Activated gamma-delta T cell treated with Interleukin-2 at 50 U/mL for 16 hours (primary cell): ENCODE measurements at regions not wholly inside any gene's neighbourhood (a gene's known extent, or its start where the extent isn't known, plus 50 kb on each side); places are given as distances from the start of the nearest gene placed in this dataset.

Experiments
- DNase-seq: peaks from one replicate; pipeline ENCODE4 v3.0.0-alpha.2; 2020

DNA sequence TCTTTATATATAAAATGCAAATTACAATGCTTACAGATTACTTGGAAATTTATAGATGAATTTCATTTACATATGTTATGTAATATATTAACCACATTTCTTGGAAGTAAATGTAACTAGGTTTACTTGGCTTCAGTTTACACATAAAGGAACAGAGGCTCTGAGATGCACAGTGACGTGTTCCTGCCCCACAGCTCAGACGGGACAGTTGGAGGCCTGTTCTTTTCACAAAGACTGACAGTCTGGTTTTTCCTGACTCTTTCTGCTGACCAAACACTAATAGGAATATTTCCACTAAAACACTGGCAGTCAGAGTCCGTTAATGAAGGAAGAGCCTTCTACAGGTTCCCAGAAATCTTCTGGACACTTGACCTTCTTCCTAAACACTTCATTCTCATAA, 336.1 kb downstream of the MFSD1 start:
- no peak for DNase-seq

DNA sequence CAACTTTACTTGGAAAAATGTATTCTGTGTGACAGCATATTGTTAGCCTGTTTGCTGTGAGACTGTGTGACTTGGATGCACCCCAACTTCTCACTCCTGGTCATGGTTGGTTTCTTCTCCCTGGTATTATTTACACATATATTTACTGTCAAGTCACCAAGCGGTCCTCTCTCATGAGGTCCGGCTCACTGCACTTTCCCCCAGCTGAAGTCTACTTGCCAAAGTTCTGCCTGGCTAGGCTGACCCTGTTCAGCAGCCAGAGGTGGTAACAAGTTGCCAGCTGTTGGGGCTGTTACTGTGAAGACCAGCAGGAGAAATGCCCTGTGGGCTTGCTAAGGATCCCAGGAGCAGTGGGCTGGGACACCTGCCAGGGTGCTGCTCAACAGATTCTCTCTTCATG, 337.5 kb downstream of the MFSD1 start:
- no peak for DNase-seq

DNA sequence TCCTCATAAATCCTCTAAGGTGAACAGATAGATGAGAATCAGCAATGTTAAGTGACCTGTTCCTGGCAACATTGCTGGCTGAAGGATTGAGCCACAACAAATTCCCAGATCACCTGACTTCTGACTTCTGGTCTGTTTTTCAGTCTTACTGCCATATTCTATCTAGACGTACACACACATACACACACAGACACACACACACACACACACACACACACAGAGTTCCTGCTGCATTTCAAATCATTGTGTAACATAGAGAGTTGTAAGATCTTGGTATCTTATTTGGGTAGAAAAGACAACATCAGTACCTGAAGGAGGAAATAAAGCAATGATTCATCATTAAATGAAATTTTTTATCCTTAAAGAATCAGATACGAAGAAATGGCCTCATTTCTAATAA, 342.6 kb downstream of the MFSD1 start:
- no peak for DNase-seq

DNA sequence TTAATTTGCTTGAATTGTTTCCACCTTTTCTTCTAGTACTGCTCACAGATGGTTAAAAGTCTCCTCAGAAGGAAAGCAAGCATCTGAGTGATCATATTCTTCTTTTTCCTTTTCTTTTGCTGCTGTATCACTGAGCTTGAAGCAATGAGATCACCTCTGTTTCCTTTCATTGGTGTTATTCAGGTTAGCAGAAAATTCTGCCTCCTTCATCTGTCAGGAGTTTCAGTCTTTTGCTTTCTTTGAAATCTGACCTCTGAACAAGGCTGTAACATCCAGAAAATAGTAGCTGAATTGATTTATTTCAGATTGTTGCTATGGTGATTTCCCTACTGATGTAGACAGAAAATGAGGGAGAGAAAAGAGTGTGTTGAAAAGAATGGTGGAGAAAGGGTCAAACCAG, 343.0 kb downstream of the MFSD1 start:
- no peak for DNase-seq

DNA sequence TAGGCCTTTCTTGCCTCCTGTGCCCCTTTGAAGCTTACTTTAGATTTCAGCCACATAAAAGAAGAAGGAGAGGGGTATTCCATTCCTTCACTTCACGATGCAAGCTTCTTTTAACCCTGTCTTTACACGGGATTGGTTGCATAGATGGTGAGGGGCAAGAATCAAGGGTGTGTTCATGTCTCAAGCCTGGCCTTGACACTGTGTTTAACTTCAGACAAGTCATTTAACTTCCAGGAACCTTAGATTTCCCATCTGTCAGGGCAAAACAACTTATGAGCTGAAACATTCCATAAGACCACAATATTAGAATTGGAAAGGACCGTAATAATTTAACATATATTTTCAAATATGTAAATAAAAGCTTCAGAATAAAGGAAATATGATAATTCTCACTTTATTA, 344.5 kb downstream of the MFSD1 start:
- no peak for DNase-seq

DNA sequence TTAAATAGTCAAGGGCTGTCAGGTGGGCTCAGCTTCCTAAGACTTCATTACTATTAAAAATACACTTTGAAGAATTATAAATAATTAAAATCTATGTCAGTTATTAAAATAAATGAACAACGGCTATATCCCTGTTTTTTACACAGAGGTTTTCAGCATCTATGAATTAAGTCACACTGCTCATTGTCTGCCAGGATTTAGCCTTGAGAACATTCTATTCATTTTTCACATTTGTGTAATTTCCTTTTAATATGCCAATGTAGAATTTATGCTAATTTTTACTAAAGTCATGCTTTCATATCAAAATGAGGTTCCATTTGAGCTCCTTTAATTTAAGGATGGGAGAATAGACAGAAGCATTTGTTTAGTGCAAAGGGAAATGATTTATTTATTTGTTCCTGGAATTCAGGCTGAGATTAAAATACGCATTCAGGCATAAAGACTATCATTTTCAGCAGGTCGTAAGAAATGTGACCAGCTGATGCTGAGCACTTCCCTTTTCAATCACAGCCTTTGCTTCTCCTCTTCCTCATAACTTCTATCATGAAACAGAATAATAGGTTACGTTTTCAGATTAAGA, 345.1 kb downstream of the MFSD1 start:
- no peak for DNase-seq

DNA sequence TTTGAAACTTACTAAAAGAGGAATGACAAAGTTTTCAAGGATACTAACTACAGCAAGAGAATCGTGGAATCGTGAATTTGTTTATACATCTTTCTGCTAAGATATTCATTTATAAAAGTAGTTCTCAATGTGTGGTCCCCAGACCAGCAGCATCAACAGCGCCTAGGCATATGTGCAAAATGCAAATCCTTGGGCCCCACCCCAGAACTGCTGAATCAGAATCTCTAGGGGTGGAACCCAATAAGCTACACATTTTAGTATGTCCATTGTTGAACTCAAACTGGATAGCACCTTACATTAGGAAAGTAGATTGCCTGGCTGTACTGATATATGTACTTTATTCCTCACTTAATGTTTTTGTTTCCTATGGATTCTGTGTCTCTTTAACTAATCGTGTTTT, 346.0 kb downstream of the MFSD1 start:
- DNase-seq = no peak

DNA sequence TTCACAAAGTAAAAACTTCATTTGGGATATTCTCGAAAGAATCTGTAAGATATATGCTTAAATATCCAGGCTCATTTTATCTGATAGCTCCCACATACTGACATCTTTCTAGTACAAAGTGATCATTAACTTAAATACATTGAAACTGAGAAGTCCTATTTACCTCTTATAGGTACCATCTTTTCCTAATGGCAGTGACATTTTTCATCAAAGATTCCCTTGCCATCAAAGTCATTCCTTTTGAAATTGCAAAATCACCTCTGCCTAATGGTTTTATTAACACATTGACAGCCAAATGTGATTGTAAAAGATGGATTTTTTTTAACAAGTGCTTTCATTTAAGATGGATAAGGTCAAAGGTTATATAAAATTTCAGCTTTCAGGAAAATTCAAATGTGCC, 346.6 kb downstream of the MFSD1 start:
- no peak for DNase-seq

DNA sequence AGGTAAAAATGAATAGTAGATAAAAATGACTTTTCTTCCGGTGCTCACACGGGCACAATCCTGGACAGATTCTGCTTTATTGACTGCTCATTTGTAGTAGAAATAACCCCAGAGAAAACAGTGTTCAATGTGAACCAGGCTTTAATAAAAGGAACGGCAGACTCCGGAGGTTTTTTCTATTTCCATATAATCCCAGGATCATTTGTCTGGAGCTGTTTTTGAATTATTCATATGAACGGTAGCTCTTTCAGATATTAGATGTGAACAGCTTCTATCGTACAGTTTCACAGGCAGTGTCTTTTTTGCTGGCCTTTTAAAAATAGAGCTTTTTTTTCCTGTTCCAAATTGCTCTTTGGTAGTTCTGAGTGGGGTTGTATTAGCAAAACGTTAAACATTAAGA, 347.3 kb downstream of the MFSD1 start:
- no peak for DNase-seq

DNA sequence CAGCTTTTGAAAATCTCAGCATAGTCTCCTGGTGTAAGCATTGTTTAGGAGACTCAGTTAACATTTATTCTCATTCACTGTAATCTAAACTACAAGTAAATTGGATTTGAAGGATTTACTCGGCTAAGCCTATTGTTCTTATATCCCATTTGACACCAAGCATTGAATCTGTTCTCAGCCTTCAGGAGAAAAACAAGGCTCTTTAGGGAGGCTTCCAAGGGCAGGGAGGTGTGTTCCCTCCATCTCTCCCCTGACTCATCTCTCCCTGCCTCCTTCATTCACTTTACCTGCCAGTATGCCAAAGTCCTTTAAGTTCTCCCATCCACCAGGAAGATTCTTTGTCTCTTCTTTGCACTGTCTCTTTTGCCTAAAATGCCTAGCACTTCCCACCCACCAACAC, 347.8 kb downstream of the MFSD1 start:
- DNase-seq = no peak

DNA sequence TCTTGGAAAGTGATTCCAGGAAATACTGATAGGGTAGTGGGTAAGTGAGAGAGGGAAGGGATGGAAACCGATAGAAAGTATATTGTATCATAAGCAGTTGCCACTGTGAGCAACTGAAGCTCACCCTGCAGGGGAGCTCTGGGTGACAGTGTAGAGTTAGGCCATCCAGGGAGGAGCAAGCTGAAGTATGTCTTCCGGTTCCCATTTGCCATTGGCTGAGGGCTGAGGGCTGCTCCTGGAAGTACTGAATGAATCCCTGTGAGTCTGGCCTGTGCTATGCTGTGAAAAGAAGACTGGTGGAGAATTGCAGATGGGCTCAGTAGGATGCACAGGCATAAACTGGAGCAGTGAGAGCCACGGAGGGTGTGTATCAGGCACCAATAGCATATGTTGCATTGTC, 348.3 kb downstream of the MFSD1 start:
- no peak for DNase-seq

DNA sequence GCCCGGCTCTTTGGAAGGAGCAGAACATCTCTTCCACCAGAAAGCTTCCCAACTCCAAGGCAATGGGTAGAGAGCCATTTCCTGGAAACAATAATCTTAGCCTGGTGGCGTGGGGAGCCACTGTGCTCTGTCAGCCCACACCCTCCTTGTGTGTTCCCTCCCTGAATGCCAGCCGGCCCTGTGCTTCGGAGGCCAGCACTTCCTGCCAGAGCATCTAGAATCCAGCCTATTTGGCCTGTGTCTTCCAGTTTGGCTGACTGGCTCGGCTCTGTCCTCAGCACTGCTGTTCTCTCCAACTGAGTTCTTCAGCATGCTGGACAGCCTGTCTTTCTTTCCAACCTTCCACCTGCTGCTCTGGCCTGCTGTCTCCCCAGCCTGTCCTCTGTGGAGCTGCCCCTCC, 349.3 kb downstream of the MFSD1 start:
- DNase-seq = no peak

DNA sequence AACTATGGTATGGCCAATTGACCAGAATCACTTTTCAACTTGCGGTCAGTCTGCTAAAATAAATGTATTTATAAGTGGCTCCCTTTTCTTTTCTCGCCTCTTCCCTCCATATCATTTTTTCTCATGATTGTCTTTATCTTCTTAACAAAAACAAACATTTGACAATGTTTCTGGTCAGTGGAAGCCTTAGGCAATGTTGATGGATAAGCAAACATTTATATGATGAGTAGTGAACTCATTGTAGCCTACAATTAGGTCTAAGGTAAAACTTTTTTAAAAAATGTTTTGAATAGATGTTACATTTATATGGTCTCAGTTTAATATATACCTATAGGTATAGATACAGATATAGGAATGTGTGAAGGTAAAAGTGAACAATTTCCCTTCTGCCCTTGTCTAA, 355.4 kb downstream of the MFSD1 start:
- DNase-seq = no peak

DNA sequence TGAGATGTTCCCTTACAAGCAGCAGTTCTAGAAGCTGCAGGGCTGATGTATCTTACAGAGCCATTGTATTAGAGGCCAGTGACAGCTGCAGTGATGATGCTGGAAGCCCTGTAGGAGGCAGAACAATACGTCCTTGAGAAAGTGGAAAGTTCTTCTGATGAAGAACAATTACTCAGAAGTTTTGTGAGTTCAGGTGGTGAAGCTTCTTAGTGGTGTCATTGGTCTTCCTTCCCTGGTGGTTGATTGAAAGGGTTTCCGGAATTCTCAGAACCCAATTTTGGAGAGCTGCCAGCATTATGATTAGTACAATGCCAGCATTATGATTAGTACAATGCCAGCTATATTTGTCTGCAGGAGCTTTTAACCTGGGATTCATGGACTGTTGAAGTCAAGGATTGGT, 356.4 kb downstream of the MFSD1 start:
- no peak for DNase-seq

DNA sequence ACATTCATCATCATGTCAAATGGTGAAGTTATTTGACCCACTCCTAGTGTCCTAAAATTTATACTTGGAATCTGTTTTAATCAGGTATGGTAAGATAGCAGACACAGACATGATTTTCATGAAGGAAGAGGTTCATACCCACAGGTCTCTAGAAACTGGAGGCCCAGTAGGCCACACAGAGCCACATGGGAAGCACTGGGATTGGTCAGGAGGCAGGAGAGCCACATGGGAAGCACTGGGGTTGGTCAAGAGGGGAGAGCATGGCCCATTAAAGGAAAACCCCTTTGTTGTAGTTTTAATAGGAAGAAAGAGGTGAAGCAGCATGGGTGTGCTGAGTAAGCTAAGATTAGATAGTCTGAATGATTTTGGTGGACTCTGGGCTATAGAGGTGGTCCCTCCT, 356.9 kb downstream of the MFSD1 start:
- no peak for DNase-seq

DNA sequence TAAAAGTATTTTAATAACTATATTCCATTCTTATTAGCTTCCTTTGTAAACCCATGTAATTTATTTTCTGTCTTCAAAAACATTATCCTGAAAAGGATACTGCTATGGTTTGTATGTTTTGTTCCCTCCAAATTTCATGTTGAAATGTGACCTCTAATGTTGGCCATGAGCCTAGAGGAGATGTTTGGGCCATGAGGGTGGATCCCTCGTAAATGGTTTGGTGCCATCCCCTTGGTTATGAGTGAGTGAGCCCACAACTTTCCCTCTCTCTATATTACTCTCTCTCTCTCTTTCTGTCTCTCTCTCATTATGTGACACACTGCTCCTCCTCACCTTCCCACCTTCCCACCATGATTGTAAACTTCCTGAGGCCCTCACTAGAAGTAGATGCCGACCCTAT, 357.7 kb downstream of the MFSD1 start:
- no peak for DNase-seq

DNA sequence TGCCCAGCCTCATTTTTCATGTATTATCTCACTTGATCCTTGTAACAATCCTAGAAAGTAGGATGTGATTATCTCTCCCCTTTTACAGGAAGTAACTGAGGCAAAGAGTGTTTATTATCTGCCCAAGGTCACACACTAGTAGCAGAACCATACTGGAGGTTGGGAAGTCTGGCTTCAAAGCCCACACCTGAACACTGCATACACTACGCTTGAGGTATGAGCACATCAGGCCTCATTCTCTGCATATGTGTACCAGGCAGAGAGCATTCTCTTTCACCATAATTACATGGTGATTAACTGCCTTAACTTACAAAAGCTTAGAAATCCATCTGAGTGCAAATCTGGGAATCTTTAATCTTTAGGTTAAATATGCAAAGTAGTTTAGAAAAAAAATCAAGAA, 361.8 kb downstream of the MFSD1 start:
- no peak for DNase-seq

DNA sequence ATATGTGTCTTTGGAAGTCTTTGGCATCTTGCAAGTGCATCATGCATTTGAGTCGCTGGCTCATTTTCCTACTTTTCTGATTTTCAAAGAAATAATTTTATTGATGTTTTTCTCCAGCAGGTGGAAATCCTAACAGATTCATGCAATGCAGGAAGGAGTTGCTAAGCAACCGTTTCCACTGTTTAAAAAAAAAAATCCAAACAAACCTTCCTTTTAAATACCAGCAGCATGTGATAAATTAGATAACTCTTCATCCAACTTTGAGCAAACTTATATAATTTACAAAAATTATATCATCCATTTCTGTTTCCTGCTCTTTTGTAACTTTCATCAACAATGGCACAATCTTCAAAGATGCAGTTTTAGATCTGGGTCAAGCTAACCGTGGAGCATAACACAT, 364.1 kb downstream of the MFSD1 start:
- no peak for DNase-seq

DNA sequence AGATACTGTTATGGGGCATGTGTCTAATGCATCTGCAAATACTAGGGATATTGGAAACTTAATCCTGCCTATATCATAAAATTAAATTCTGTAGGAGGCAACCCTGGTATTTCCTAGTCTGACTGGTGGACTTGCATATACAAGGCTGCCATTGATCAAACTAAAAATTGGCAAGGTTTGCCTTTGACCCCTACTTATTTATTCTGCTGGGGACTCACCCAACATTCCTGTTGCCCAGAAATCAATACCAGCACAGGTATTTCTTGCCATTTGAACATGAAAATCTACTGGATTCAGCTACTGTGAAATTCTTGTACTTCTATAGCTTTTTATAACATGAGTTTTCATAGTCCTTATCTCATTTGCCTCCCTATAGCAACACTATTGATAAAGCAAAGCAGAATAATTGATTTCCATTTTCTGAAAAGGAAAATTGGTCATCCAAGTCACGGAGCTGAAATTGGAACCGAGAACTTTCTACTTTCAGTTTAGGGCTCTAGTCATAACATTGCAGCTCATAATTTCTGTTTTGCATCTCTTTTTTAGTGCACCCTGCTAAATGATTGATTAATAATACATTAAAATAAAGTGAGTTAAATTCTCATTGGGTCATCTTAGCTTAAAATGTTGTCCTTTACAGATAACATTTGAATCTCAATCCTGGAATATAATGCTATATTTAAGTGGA, 365.2 kb downstream of the MFSD1 start:
- DNase-seq = no peak

DNA sequence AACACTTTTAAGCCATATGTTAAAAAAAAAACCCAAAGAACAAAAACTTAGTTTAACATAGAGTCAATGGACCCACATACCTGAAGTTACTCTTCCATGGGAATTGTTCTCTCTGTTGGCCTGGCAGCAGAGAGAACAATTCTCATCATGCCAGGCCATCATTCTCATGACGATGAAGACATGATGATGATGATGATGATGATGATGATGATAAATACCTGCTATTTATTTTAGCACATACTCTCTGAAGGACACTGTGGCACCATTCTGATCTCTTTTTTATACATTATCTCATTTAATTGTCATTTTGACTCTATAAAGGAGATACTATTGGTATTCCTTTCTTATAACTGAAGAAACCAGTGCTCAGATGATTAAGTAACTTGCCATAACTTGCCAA, 366.9 kb downstream of the MFSD1 start:
- no peak for DNase-seq

DNA sequence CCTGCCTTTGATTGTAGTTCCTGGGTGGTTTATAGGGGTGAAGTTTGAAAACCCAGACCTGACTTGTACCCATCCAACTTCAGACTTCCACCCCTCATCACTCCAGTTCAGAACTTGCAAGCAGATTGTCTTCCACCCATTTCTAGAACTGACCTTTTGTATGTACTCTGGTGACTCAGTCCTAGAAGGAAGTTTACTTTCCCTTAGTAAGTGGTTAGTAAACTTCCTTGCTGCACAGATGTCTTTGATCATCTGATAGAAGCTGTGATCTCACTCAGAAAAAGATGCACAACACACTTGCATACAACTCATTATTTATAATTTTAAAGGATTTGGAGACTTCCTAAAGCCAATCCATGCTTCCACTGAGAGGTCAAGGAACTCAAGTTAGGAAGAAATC, 368.0 kb downstream of the MFSD1 start:
- no peak for DNase-seq

DNA sequence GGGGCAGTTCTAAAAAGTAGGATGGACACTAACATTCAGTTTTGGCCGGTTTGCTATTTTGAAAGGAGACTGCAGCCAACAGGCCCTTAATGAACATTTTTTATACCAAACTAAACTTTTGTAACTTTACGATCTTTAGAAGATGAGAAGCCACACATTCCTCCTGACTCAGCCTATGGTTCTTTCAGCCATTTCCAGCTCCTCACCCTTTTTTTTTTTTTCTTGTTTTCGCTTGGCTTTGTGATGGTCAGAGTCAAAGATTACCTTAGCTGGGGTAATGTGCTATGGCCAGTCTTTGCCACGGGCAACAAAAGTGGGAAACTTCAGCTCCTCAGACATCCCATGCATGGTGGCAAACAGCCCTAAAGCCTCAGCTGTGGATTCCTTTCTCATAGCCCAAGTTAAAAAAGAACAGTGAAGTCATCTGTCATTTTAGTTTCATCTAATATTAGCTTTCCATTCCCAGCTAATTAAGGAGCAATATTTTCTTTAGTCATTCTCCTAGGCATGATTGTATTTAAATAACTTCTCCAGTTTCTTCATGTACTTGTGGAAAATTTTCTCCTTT, 368.7 kb downstream of the MFSD1 start:
- DNase-seq = no peak

DNA sequence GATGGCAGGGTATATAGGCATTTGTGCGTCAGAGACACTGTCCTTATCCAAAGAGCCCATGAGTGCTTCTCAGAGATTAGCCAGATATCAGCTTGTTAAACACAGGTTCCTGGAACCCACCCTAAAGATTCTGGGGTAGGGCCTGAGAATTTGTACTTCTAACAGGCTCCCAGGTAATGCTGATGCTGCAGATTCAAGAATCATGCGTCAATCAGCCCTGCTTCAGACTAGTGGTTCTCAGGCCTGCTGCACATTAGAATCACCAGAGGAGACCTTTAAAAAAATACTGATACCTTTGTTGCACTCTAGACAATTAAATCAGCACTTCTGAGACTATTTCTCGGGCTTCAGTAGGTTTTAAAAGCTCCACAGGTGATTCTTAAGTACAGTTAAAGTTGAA, 369.5 kb downstream of the MFSD1 start:
- no peak for DNase-seq

DNA sequence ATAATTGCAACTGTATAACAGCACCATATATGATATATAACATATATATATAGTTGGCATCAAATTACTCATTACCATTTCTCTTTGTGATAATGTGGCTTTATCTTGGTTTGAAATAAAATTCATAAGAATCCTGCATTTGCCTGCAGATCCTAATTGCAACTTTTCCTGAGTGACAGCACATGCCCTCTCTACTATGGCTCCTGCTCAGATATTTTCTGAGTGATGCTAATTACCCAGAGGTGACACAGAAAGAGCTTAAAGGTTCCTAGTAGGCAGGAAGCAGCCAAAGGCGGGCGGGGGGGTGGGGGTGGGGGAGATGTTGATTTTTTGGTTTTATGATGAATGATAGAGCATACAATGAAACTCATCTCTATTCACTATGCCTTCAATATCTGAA, 370.6 kb downstream of the MFSD1 start:
- no peak for DNase-seq
